ENCODE measurements at regions not wholly inside any gene's neighbourhood (a gene's known extent, or its start where the extent isn't known, plus 50 kb on each side); places are given as distances from the start of the nearest gene placed in this dataset.

GRCh38 chrX:120740072-120740471, 110.2 kb upstream of the C1GALT1C1 start:
- TF ChIP-seq EP300 (IDR thresholded peaks at IDR 0.05) (no peak), POLR2AphosphoS5 (IDR thresholded peaks at IDR 0.05) (no peak)
- TF ChIP-seq, protein P1, sequence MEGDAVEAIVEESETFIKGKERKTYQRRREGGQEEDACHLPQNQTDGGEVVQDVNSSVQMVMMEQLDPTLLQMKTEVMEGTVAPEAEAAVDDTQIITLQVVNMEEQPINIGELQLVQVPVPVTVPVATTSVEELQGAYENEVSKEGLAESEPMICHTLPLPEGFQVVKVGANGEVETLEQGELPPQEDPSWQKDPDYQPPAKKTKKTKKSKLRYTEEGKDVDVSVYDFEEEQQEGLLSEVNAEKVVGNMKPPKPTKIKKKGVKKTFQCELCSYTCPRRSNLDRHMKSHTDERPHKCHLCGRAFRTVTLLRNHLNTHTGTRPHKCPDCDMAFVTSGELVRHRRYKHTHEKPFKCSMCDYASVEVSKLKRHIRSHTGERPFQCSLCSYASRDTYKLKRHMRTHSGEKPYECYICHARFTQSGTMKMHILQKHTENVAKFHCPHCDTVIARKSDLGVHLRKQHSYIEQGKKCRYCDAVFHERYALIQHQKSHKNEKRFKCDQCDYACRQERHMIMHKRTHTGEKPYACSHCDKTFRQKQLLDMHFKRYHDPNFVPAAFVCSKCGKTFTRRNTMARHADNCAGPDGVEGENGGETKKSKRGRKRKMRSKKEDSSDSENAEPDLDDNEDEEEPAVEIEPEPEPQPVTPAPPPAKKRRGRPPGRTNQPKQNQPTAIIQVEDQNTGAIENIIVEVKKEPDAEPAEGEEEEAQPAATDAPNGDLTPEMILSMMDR (IDR thresholded peaks at IDR 0.05): no peak

All from stomach (tissue), 4 donors.